ENCODE measurements at regions not wholly inside any gene's neighbourhood (a gene's known extent, or its start where the extent isn't known, plus 50 kb on each side); places are given as distances from the start of the nearest gene placed in this dataset.

DNA sequence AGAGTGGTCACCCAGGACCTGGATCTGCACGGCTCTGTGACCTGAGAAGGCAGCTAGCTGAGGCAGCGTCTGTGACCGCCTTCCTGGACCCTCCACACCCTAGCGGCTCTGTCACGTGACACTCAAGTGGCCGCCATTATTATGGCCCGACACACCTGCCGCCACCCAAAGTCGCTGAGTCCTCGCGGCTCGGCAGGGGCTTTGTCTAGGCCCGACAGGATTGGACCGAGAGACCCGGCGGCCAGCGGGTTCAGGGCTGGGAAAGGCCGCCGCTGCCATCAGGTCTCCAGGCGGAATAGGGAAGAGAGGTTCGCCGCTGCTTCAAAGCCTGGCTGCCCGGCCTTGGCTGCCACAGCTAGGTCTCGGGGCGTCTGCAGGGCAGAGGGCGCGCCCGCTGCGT is 1162.5 kb upstream of the LRRTM1 start:
- no peak for TF ChIP-seq GATA3 (IDR thresholded peaks at IDR 0.05; ENCODE audit: low read depth, low read length)
- TF ChIP-seq GATA2 (IDR thresholded peaks at IDR 0.05; ENCODE audit: low read depth, low read length) = no peak

All from SH-SY5Y (cell line).